ENCODE measurements at regions not wholly inside any gene's neighbourhood (a gene's known extent, or its start where the extent isn't known, plus 50 kb on each side); places are given as distances from the start of the nearest gene placed in this dataset.
A peak's percentile ranks its signal among the peaks of the same experiment; 100 is the strongest.
"Not testable (repeated sequence)": the region's sequence is repeated elsewhere in the genome, so short reads cannot be mapped to it uniquely, and the experiment has no call there.

GRCh38 chr20:19875376-19876221, 117.5 kb downstream of the RIN2 start:
- peak; percentile 34 for DNase-seq

- DNase-seq: no peak
Measured at GRCh38 chr20:19876828-19877460, 118.9 kb downstream of the RIN2 start.

- not testable (repeated sequence) for DNase-seq
Measured at GRCh38 chr20:19879874-19880255, 121.8 kb downstream of the RIN2 start.

- DNase-seq: peak; percentile 63
Measured at GRCh38 chr20:19880256-19881079, 122.4 kb downstream of the RIN2 start.

GRCh38 chr20:19881080-19881840, 123.2 kb downstream of the RIN2 start:
- DNase-seq: no peak

GRCh38 chr20:19881990-19882389, 123.9 kb downstream of the RIN2 start:
- no peak for DNase-seq

- DNase-seq: no peak
Measured at GRCh38 chr20:19882446-19882845, 124.4 kb downstream of the RIN2 start.

GRCh38 chr20:19883501-19883900, 125.4 kb downstream of the RIN2 start:
- no peak for DNase-seq

- DNase-seq: no peak
Measured at GRCh38 chr20:19885594-19885938, 127.5 kb downstream of the RIN2 start.

- DNase-seq: peak; percentile 50
Measured at GRCh38 chr20:19885939-19886660, 128.0 kb downstream of the RIN2 start.

GRCh38 chr20:19886661-19887288, 128.7 kb downstream of the RIN2 start:
- DNase-seq: peak; percentile 21

GRCh38 chr20:19887556-19888268, 129.4 kb upstream of the NAA20 start:
- no peak for DNase-seq

- DNase-seq: no peak
Measured at GRCh38 chr20:19888269-19888671, 128.9 kb upstream of the NAA20 start.

- peak; percentile 66 for DNase-seq
Measured at GRCh38 chr20:19889011-19889953, 127.9 kb upstream of the NAA20 start.

GRCh38 chr20:19890445-19891051, 126.6 kb upstream of the NAA20 start:
- DNase-seq: no peak

GRCh38 chr20:19893356-19893755, 123.8 kb upstream of the NAA20 start:
- DNase-seq: no peak

- DNase-seq: no peak
Measured at GRCh38 chr20:19895761-19896160, 121.4 kb upstream of the NAA20 start.

- DNase-seq: peak; percentile 23
Measured at GRCh38 chr20:19897891-19898290, 119.3 kb upstream of the NAA20 start.

GRCh38 chr20:19901226-19901625, 115.9 kb upstream of the NAA20 start:
- DNase-seq: no peak
